GM23248 (cell line): ENCODE measurements at regions not wholly inside any gene's neighbourhood (a gene's known extent, or its start where the extent isn't known, plus 50 kb on each side); places are given as distances from the start of the nearest gene placed in this dataset.

ENCODE experiments used
- DNase-seq: peaks from one replicate; pipeline ENCODE4 v3.0.0-alpha.2; 2015
- H2AFZ ChIP-seq: fragments of 200-600 bp; sonication (generic); 2 replicates; pipeline ENCODE4 v1.6.1; 2016; ENCODE audit warnings: antibody characterized with exemption
- H3F3A ChIP-seq: fragments of 200-600 bp; sonication (generic); 2 replicates; pipeline ENCODE4 v1.6.1; 2016; ENCODE audit warnings: mild to moderate bottlenecking, antibody characterized with exemption, mixed run types; ENCODE audit not compliant: insufficient read depth
- H3K27ac ChIP-seq: fragments of 200-600 bp; sonication (generic); 2 replicates; pipeline ENCODE4 v1.5.1; 2016; ENCODE audit warnings: mild to moderate bottlenecking
- H3K27me3 ChIP-seq: fragments of 200-600 bp; sonication (generic); replicated peaks from 2 replicates; pipeline ENCODE4 v1.6.1; 2016; ENCODE audit warnings: mild to moderate bottlenecking; ENCODE audit not compliant: insufficient read depth
- H3K36me3 ChIP-seq: fragments of 200-600 bp; sonication (generic); 2 replicates; pipeline ENCODE4 v1.6.1; 2016; ENCODE audit warnings: low read depth, mild to moderate bottlenecking
- H3K4me1 ChIP-seq: fragments of 200-600 bp; sonication (generic); 2 replicates; pipeline ENCODE4 v1.6.1; 2016; ENCODE audit warnings: mild to moderate bottlenecking; ENCODE audit not compliant: insufficient read depth
- H3K4me2 ChIP-seq: fragments of 200-600 bp; sonication (generic); one replicate; pipeline ENCODE4 v1.6.1; 2016; ENCODE audit warnings: mild to moderate bottlenecking; ENCODE audit not compliant: unreplicated experiment
- H3K4me3 ChIP-seq: fragments of 200-600 bp; sonication (generic); 2 replicates; pipeline ENCODE4 v1.5.1; 2016; ENCODE audit warnings: mild to moderate bottlenecking
- H3K79me2 ChIP-seq: fragments of 200-600 bp; sonication (generic); 2 replicates; pipeline ENCODE4 v1.6.1; 2016; ENCODE audit warnings: mild to moderate bottlenecking; ENCODE audit not compliant: insufficient read depth
- H3K9ac ChIP-seq: fragments of 200-600 bp; sonication (generic); 2 replicates; pipeline ENCODE4 v1.6.1; 2016; ENCODE audit warnings: mild to moderate bottlenecking
- H3K9me2 ChIP-seq: fragments of 200-600 bp; sonication (generic); 2 replicates; pipeline ENCODE4 v1.6.1; 2016; ENCODE audit warnings: mixed run types, mild to moderate bottlenecking, moderate library complexity; ENCODE audit not compliant: insufficient read depth
- H3K9me3 ChIP-seq: fragments of 200-600 bp; sonication (generic); one replicate; pipeline ENCODE4 v1.6.1; 2017; ENCODE audit warnings: low read depth
- H4K20me1 ChIP-seq: fragments of 200-600 bp; sonication (generic); 2 replicates; pipeline ENCODE4 v1.6.0; 2016; ENCODE audit not compliant: insufficient read depth
- EZH2 ChIP-seq: fragments of 200-600 bp; sonication (generic); IDR thresholded peaks from 2 replicates; pipeline ENCODE4 v1.6.1; 2018; ENCODE audit warnings: antibody characterized with exemption, mild to moderate bottlenecking; ENCODE audit not compliant: insufficient read depth, poor library complexity, severe bottlenecking
- EZH2phosphoT487 ChIP-seq: fragments of 200-600 bp; sonication (generic); IDR thresholded peaks from 2 replicates; pipeline ENCODE4 v1.6.1; 2018; ENCODE audit warnings: antibody characterized with exemption, moderate library complexity, mild to moderate bottlenecking, low read depth; ENCODE audit not compliant: insufficient read depth
- WGBS, 2 experiments: methylation state at CpG; one replicate each; pipeline ENCODE4 v1.1.6; 2015 to 2017; ENCODE audit warnings: low lambda C conversion rate in 2 of 2, low coverage in 1 of 2; ENCODE audit errors: missing lambda C conversion rate in 2 of 2; 5-methylcytosine and 5-hydroxymethylcytosine counted together
- in situ Hi-C: fragments of 300-500 bp; cut with MboI; formaldehyde crosslinking; loops from 2 replicates; pipeline ENCODE4 v1.15.0; 2020

- Histone ChIP-seq H3K4me1 (no peaks in the 10 kb centered on the region), H3K36me3 (no peaks in the 10 kb centered on the region), H3K79me2 (no peaks in the 10 kb centered on the region), H3K9me3 (no peaks in the 10 kb centered on the region), H3K4me3 (no peak overlapping the region), H4K20me1 (no peaks in the 10 kb centered on the region), H3K4me2 (no peak overlapping the region), H2AFZ (no peak overlapping the region), H3K27ac (no peak overlapping the region), H3F3A (no peaks in the 10 kb centered on the region), H3K9me2 (no peaks in the 10 kb centered on the region), H3K9ac (no peak overlapping the region), H3K27me3 (peaks cover 45% of the 10 kb centered on the region)
- no peak for DNase-seq
- WGBS, 2 experiments, result 47 to 52% methylated on average over 5 of the region's 5 CpGs
- in situ Hi-C loops, result no loop called here
- TF ChIP-seq EZH2 (no peak), EZH2phosphoT487 (no peak)
Measured at GRCh38 chr10:126722726-126723125, 52.2 kb upstream of the C10orf90 start.

- no peak overlapping the region for H3K27ac ChIP-seq
- H3K36me3 ChIP-seq, result no peaks in the 10 kb centered on the region
- no peaks in the 10 kb centered on the region for H3K9me2 ChIP-seq
- H3K4me2 ChIP-seq, result no peak overlapping the region
- H3F3A ChIP-seq, result no peaks in the 10 kb centered on the region
- no peak overlapping the region for H3K4me3 ChIP-seq
- peaks cover 40% of the 10 kb centered on the region for H3K27me3 ChIP-seq
- TF ChIP-seq EZH2phosphoT487, result no peak
- no peak for TF ChIP-seq EZH2
- no peaks in the 10 kb centered on the region for H3K9me3 ChIP-seq
- no peak overlapping the region for H2AFZ ChIP-seq
- 40 to 42% methylated on average over 5 of the region's 5 CpGs for WGBS, 2 experiments
- H3K9ac ChIP-seq, result no peak overlapping the region
- no peaks in the 10 kb centered on the region for H3K4me1 ChIP-seq
- H4K20me1 ChIP-seq, result no peaks in the 10 kb centered on the region
- in situ Hi-C loops, result no loop called here
- H3K79me2 ChIP-seq, result no peaks in the 10 kb centered on the region
- DNase-seq, result no peak
Measured at GRCh38 chr10:126723226-126723625, 52.7 kb upstream of the C10orf90 start.

GRCh38 chr10:126729314-126729870 lies 58.9 kb upstream of the C10orf90 start:
- Histone ChIP-seq H3K9ac (no peak overlapping the region), H4K20me1 (no peaks in the 10 kb centered on the region), H2AFZ (no peak overlapping the region), H3K79me2 (no peaks in the 10 kb centered on the region), H3K4me3 (no peak overlapping the region), H3K27me3 (peaks cover 33% of the 10 kb centered on the region), H3K4me1 (no peaks in the 10 kb centered on the region; the same call in 1 of the 2 replicates), H3K4me2 (no peak overlapping the region), H3K27ac (no peak overlapping the region), H3F3A (no peaks in the 10 kb centered on the region), H3K9me3 (no peaks in the 10 kb centered on the region), H3K36me3 (no peaks in the 10 kb centered on the region), H3K9me2 (no peaks in the 10 kb centered on the region)
- TF ChIP-seq EZH2 (no peak), EZH2phosphoT487 (no peak)
- in situ Hi-C loops, result loop anchor here (25.0 kb wide), 1 partner anchor 742 kb away; no protein-coding TSS in a partner anchor
- no peak for DNase-seq
- WGBS, 2 experiments, result 31 to 34% methylated on average over 6 of the region's 6 CpGs

- in situ Hi-C loops, result loop anchor here (25.0 kb wide), 1 partner anchor 744 kb away; no protein-coding TSS in a partner anchor
- no peak for DNase-seq
- 41 to 46% methylated on average over 4 of the region's 4 CpGs for WGBS, 2 experiments
- no peak overlapping the region for H3K4me2 ChIP-seq
- H4K20me1 ChIP-seq, result no peaks in the 10 kb centered on the region
- no peak overlapping the region for H3K9ac ChIP-seq
- H3F3A ChIP-seq, result no peaks in the 10 kb centered on the region
- no peak overlapping the region for H3K27ac ChIP-seq
- peaks cover 33% of the 10 kb centered on the region for H3K27me3 ChIP-seq
- H3K36me3 ChIP-seq, result no peaks in the 10 kb centered on the region
- TF ChIP-seq EZH2 (no peak), EZH2phosphoT487 (no peak)
- no peaks in the 10 kb centered on the region for H3K9me3 ChIP-seq
- H3K4me3 ChIP-seq, result no peak overlapping the region
- no peaks in the 10 kb centered on the region for H3K9me2 ChIP-seq
- H2AFZ ChIP-seq, result no peak overlapping the region
- H3K4me1 ChIP-seq, result no peaks in the 10 kb centered on the region; the same call in 1 of the 2 replicates
- no peaks in the 10 kb centered on the region for H3K79me2 ChIP-seq
Measured at GRCh38 chr10:126730856-126731609, 60.5 kb upstream of the C10orf90 start.
